ENCODE measurements at regions not wholly inside any gene's neighbourhood (a gene's known extent, or its start where the extent isn't known, plus 50 kb on each side); places are given as distances from the start of the nearest gene placed in this dataset.
"Not testable (repeated sequence)": the region's sequence is repeated elsewhere in the genome, so short reads cannot be mapped to it uniquely, and the experiment has no call there.

- no peak for DNase-seq
Measured at GRCh38 chr7:26065652-26066051, 86.3 kb upstream of the NFE2L3 start.

GRCh38 chr7:26066736-26067135, 85.3 kb upstream of the NFE2L3 start:
- no peak for DNase-seq

- DNase-seq: no peak
Measured at GRCh38 chr7:26070290-26070689, 81.7 kb upstream of the NFE2L3 start.

GRCh38 chr7:26071622-26072456, 80.2 kb upstream of the NFE2L3 start:
- DNase-seq: no peak

- DNase-seq: no peak
Measured at GRCh38 chr7:26073041-26073440, 79.0 kb upstream of the NFE2L3 start.

- no peak for DNase-seq
Measured at GRCh38 chr7:26074919-26075318, 77.1 kb upstream of the NFE2L3 start.

- DNase-seq: no peak
Measured at GRCh38 chr7:26076691-26077090, 75.3 kb upstream of the NFE2L3 start.

GRCh38 chr7:26078437-26079336, 73.3 kb upstream of the NFE2L3 start:
- DNase-seq: no peak

- no peak for DNase-seq
Measured at GRCh38 chr7:26081638-26082037, 70.4 kb upstream of the NFE2L3 start.

GRCh38 chr7:26083113-26083512, 68.9 kb upstream of the NFE2L3 start:
- DNase-seq: no peak

GRCh38 chr7:26084418-26084817, 67.6 kb upstream of the NFE2L3 start:
- no peak for DNase-seq

GRCh38 chr7:26085771-26086170, 66.2 kb upstream of the NFE2L3 start:
- no peak for DNase-seq

- no peak for DNase-seq
Measured at GRCh38 chr7:26087321-26088091, 64.5 kb upstream of the NFE2L3 start.

- not testable (repeated sequence) for DNase-seq
Measured at GRCh38 chr7:26089469-26089868, 62.5 kb upstream of the NFE2L3 start.

- DNase-seq: peak; percentile 46
Measured at GRCh38 chr7:26090927-26091519, 61.0 kb upstream of the NFE2L3 start.

GRCh38 chr7:26091933-26092332, 60.1 kb upstream of the NFE2L3 start:
- DNase-seq: no peak

- no peak for DNase-seq
Measured at GRCh38 chr7:26093023-26093422, 59.0 kb upstream of the NFE2L3 start.

- no peak for DNase-seq
Measured at GRCh38 chr7:26096136-26096535, 55.9 kb upstream of the NFE2L3 start.

- DNase-seq: no peak
Measured at GRCh38 chr7:26097837-26098668, 53.9 kb upstream of the NFE2L3 start.

GRCh38 chr7:26099236-26099635, 52.8 kb upstream of the NFE2L3 start:
- DNase-seq: no peak

GRCh38 chr7:26100406-26101339, 51.3 kb upstream of the NFE2L3 start:
- no peak for DNase-seq
